BLaER1 (cell line): ENCODE measurements at regions not wholly inside any gene's neighbourhood (a gene's known extent, or its start where the extent isn't known, plus 50 kb on each side); places are given as distances from the start of the nearest gene placed in this dataset.

Source experiments
- H3K27ac ChIP-seq: shearing (Covaris generic); formaldehyde crosslinking; 2 replicates; pipeline ENCODE4 v1.8.1; 2022
- H3K27me3 ChIP-seq: shearing (Covaris generic); formaldehyde crosslinking; 2 replicates; pipeline ENCODE4 v1.8.1; 2022
- H3K36me3 ChIP-seq: shearing (Covaris generic); formaldehyde crosslinking; 2 replicates; pipeline ENCODE4 v1.8.1; 2022
- H3K4me1 ChIP-seq: shearing (Covaris generic); formaldehyde crosslinking; 2 replicates; pipeline ENCODE4 v1.8.1; 2022
- H3K4me2 ChIP-seq: shearing (Covaris generic); formaldehyde crosslinking; 2 replicates; pipeline ENCODE4 v1.8.1; 2022
- H3K4me3 ChIP-seq: shearing (Covaris generic); formaldehyde crosslinking; 2 replicates; pipeline ENCODE4 v1.8.1; 2022
- H3K9ac ChIP-seq: shearing (Covaris generic); formaldehyde crosslinking; 2 replicates; pipeline ENCODE4 v1.8.1; 2022
- H3K9me3 ChIP-seq: shearing (Covaris generic); formaldehyde crosslinking; 2 replicates; pipeline ENCODE4 v1.8.1; 2022
- H4K20me1 ChIP-seq: shearing (Covaris generic); formaldehyde crosslinking; 2 replicates; pipeline ENCODE4 v1.8.1; 2022
- Cebpa-rat ChIP-seq: shearing (Covaris generic); IDR thresholded peaks from 2 replicates; pipeline ENCODE4 v1.8.1; 2022

- TF ChIP-seq Cebpa-rat: no peak
- Histone ChIP-seq H3K9ac (no peak overlapping the region), H3K27me3 (no peaks in the 10 kb centered on the region), H3K4me1 (peaks cover 9% of the 10 kb centered on the region), H3K9me3 (no peaks in the 10 kb centered on the region), H3K27ac (no peak overlapping the region), H4K20me1 (no peaks in the 10 kb centered on the region), H3K36me3 (no peaks in the 10 kb centered on the region), H3K4me3 (no peak overlapping the region), H3K4me2 (no peak overlapping the region)
These were observed 561.2 kb upstream of the CNTNAP5 start for GRCh38 chr2:123463886-123464285.

GRCh38 chr2:123468071-123468470 lies 557.0 kb upstream of the CNTNAP5 start:
- Histone ChIP-seq H3K36me3 (no peaks in the 10 kb centered on the region), H3K9ac (no peak overlapping the region), H4K20me1 (no peaks in the 10 kb centered on the region), H3K27me3 (no peaks in the 10 kb centered on the region), H3K9me3 (peaks cover 11% of the 10 kb centered on the region; the same call in 1 of the 2 replicates), H3K4me2 (0 out of 2 replicates have a peak overlapping the region, but pooled peaks have one; percentile 18), H3K27ac (no peak overlapping the region), H3K4me1 (peaks cover 9% of the 10 kb centered on the region), H3K4me3 (no peak overlapping the region)
- TF ChIP-seq Cebpa-rat: no peak

GRCh38 chr2:123481406-123481805 lies 543.7 kb upstream of the CNTNAP5 start:
- H3K27me3 ChIP-seq: no peaks in the 10 kb centered on the region
- H3K9ac ChIP-seq: no peak overlapping the region
- H3K4me1 ChIP-seq: no peaks in the 10 kb centered on the region
- H3K9me3 ChIP-seq: no peaks in the 10 kb centered on the region
- H3K36me3 ChIP-seq: no peaks in the 10 kb centered on the region
- H4K20me1 ChIP-seq: no peaks in the 10 kb centered on the region
- H3K27ac ChIP-seq: no peak overlapping the region
- no peak overlapping the region for H3K4me3 ChIP-seq
- H3K4me2 ChIP-seq: no peak overlapping the region
- TF ChIP-seq Cebpa-rat: no peak

- no peaks in the 10 kb centered on the region for H3K27me3 ChIP-seq
- H3K9me3 ChIP-seq: no peaks in the 10 kb centered on the region
- no peaks in the 10 kb centered on the region for H3K4me1 ChIP-seq
- H4K20me1 ChIP-seq: no peaks in the 10 kb centered on the region
- H3K27ac ChIP-seq: no peak overlapping the region
- TF ChIP-seq Cebpa-rat: no peak
- H3K36me3 ChIP-seq: no peaks in the 10 kb centered on the region
- no peak overlapping the region for H3K4me2 ChIP-seq
- H3K9ac ChIP-seq: no peak overlapping the region
- H3K4me3 ChIP-seq: no peak overlapping the region
These were observed 540.0 kb upstream of the CNTNAP5 start for GRCh38 chr2:123485056-123485455.

- H3K4me3 ChIP-seq: no peak overlapping the region
- no peak for TF ChIP-seq Cebpa-rat
- no peak overlapping the region for H3K9ac ChIP-seq
- no peaks in the 10 kb centered on the region for H3K36me3 ChIP-seq
- H3K27ac ChIP-seq: no peak overlapping the region
- H3K4me1 ChIP-seq: no peaks in the 10 kb centered on the region
- H3K4me2 ChIP-seq: no peak overlapping the region
- no peaks in the 10 kb centered on the region for H3K27me3 ChIP-seq
- H3K9me3 ChIP-seq: no peaks in the 10 kb centered on the region
- H4K20me1 ChIP-seq: no peaks in the 10 kb centered on the region
These were observed 531.4 kb upstream of the CNTNAP5 start for GRCh38 chr2:123493687-123494086.

GRCh38 chr2:123495241-123495640 lies 529.8 kb upstream of the CNTNAP5 start:
- Histone ChIP-seq H3K4me3 (no peak overlapping the region), H4K20me1 (no peaks in the 10 kb centered on the region), H3K9ac (no peak overlapping the region), H3K4me2 (no peak overlapping the region), H3K36me3 (no peaks in the 10 kb centered on the region), H3K9me3 (no peaks in the 10 kb centered on the region), H3K27me3 (no peaks in the 10 kb centered on the region), H3K4me1 (no peaks in the 10 kb centered on the region), H3K27ac (no peak overlapping the region)
- no peak for TF ChIP-seq Cebpa-rat

- Histone ChIP-seq H4K20me1 (no peaks in the 10 kb centered on the region), H3K36me3 (no peaks in the 10 kb centered on the region), H3K9ac (no peak overlapping the region), H3K4me3 (no peak overlapping the region), H3K27ac (no peak overlapping the region), H3K4me2 (no peak overlapping the region), H3K4me1 (no peaks in the 10 kb centered on the region), H3K27me3 (no peaks in the 10 kb centered on the region), H3K9me3 (no peaks in the 10 kb centered on the region)
- no peak for TF ChIP-seq Cebpa-rat
These were observed 524.7 kb upstream of the CNTNAP5 start for GRCh38 chr2:123500346-123500745.

GRCh38 chr2:123500988-123501387 lies 524.1 kb upstream of the CNTNAP5 start:
- H4K20me1 ChIP-seq: no peaks in the 10 kb centered on the region
- no peak overlapping the region for H3K4me3 ChIP-seq
- no peak for TF ChIP-seq Cebpa-rat
- H3K27ac ChIP-seq: no peak overlapping the region
- H3K4me2 ChIP-seq: no peak overlapping the region
- no peaks in the 10 kb centered on the region for H3K27me3 ChIP-seq
- H3K4me1 ChIP-seq: no peaks in the 10 kb centered on the region
- H3K36me3 ChIP-seq: no peaks in the 10 kb centered on the region
- no peaks in the 10 kb centered on the region for H3K9me3 ChIP-seq
- H3K9ac ChIP-seq: no peak overlapping the region

- no peaks in the 10 kb centered on the region for H3K36me3 ChIP-seq
- no peak overlapping the region for H3K27ac ChIP-seq
- no peaks in the 10 kb centered on the region for H4K20me1 ChIP-seq
- no peak overlapping the region for H3K4me3 ChIP-seq
- no peaks in the 10 kb centered on the region for H3K4me1 ChIP-seq
- no peak overlapping the region for H3K9ac ChIP-seq
- no peaks in the 10 kb centered on the region for H3K27me3 ChIP-seq
- H3K4me2 ChIP-seq: no peak overlapping the region
- TF ChIP-seq Cebpa-rat: no peak
- H3K9me3 ChIP-seq: no peaks in the 10 kb centered on the region
These were observed 522.2 kb upstream of the CNTNAP5 start for GRCh38 chr2:123502931-123503330.

GRCh38 chr2:123512547-123512946 lies 512.5 kb upstream of the CNTNAP5 start:
- Histone ChIP-seq H3K9ac (no peak overlapping the region), H3K36me3 (no peaks in the 10 kb centered on the region), H3K9me3 (no peaks in the 10 kb centered on the region), H3K4me2 (no peak overlapping the region), H3K27ac (no peak overlapping the region), H3K4me3 (no peak overlapping the region), H3K27me3 (no peaks in the 10 kb centered on the region), H3K4me1 (no peaks in the 10 kb centered on the region), H4K20me1 (no peaks in the 10 kb centered on the region)
- no peak for TF ChIP-seq Cebpa-rat

- Histone ChIP-seq H3K9ac (no peak overlapping the region), H3K4me3 (no peak overlapping the region), H3K4me2 (no peak overlapping the region), H3K4me1 (no peaks in the 10 kb centered on the region), H4K20me1 (no peaks in the 10 kb centered on the region), H3K27me3 (no peaks in the 10 kb centered on the region), H3K9me3 (no peaks in the 10 kb centered on the region), H3K27ac (no peak overlapping the region), H3K36me3 (no peaks in the 10 kb centered on the region)
- TF ChIP-seq Cebpa-rat: no peak
These were observed 511.7 kb upstream of the CNTNAP5 start for GRCh38 chr2:123513351-123513750.
